Fibroblast of pulmonary artery (primary cell): ENCODE measurements at regions not wholly inside any gene's neighbourhood (a gene's known extent, or its start where the extent isn't known, plus 50 kb on each side); places are given as distances from the start of the nearest gene placed in this dataset.

ENCODE experiments used
- DNase-seq: peaks from one replicate; pipeline ENCODE4 v3.0.0-alpha.2; 2010; ENCODE audit warnings: low read depth
- H3K4me3 ChIP-seq: replicated peaks from 2 replicates; pipeline ENCODE4 v1.5.1; 2011; ENCODE audit warnings: low read depth, mild to moderate bottlenecking, control low read depth, low read length, moderate library complexity
- CTCF ChIP-seq: IDR thresholded peaks from 2 replicates; pipeline ENCODE4 v1.5.1; 2011; ENCODE audit warnings: mild to moderate bottlenecking, control low read depth, low read length, inconsistent platforms; ENCODE audit errors: missing control alignments

DNA sequence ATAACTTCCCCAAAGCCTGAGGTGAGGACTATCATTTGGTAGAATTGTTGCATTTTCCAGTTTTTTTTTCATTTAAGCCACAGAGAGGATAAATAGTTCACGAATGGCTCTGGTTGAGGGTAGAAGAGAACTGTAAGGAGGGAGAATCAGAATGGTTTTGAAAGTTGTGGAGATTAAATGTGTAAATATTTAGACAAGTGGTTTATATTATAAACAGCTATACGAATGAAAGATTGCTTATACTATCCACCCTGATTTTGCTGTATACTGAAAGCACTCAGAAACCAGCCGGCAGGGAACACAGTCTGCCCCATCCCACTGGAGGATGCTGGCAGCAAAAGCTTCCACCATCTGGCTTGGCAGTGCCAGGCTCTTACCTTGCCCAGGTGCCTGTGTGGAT is 341.1 kb downstream of the RAPGEF2 start:
- TF ChIP-seq CTCF, result no peak
- H3K4me3 ChIP-seq, result no peak overlapping the region
- no peak for DNase-seq

DNA sequence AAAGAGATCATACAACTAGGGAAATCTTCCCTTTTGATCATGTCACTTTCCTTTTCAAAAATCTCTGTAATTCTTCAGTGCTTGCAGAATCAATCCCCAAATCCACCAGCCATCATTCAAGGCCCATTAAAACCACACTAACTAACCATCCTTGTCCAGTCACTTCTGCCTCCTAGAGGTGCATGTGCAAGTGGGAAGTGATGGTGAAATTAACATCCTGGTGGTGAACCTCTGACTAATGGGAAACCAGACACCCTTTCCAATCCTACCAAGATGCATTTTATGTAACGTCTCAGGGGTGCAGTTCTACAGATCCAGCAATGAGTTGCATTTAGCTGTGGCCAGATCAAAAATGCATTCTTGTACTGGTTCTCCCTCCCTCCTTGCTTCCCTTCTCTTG is 341.8 kb downstream of the RAPGEF2 start:
- DNase-seq, result peak; percentile 23
- TF ChIP-seq CTCF, result peak; percentile 24
- no peak overlapping the region for H3K4me3 ChIP-seq

DNA sequence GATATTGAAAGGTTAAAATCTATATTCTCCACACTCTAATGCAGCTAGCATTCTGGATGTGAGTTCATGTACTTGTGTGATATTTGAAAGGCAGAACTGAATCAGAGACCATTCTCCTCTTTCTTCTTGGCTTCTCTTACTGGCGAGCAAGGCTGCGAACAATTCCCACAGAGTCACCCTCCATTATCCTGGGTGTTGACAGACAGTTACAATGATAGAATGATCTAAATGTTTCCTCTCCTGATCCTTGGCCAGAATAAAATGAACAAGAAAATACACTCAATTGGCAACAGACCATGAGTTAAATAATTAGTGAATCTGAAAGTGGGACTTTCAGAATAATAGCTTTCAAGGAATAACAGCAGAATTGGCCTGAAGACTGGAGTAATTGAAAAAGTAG is 342.8 kb downstream of the RAPGEF2 start:
- no peak overlapping the region for H3K4me3 ChIP-seq
- no peak for TF ChIP-seq CTCF
- DNase-seq, result no peak

DNA sequence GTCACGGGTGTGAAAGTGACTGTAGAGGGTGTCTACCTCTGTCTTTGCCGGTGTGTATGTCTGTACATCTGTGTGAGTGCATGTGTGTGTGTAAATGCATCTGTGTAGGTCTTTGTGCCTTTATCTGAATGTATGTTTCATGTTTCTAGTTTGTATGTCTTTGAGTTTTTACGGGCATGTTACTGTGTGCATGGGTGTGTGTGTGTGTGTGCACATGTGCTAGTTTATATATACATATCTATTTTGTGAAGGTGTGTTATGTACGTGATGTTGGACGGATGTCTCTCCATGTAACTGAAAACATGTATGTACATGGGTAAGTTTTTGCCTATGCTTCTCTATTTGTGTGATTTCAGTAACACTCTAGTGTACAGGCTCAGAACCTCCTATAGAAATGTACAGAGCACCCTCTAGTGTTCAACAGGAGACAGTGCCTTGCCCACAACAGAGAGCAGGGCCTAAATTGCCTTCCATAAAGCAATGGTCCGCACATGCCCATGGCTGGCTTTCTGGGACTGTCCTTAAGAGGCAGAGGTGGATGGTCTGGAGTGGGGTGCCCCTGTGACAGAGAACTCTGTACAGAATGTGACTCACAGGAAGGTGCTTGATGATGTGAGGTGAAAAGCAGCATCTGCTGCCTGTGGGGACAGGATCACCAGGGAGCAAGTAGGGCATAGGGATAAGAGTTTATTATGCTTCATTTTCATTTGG is 343.5 kb downstream of the RAPGEF2 start:
- no peak overlapping the region for H3K4me3 ChIP-seq
- peak; percentile 98 for TF ChIP-seq CTCF
- DNase-seq, result peak; percentile 85

DNA sequence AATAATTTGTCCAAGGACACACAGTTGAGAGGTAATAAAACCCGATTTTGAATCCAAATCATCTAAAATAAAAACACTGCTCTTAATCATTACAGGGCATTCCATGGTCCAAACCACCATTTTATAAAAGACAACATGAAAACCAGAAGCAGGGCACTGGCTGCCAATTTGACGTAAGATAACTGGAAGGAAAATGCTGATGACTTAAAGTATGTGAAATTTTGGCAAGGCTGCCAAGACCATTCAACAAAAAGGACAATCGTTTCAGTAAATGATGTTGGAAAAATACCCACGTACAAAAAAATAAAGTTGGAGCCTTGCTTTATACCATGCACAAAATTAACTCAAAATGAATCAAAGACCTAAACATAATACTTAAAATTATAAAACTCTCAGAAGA is 344.4 kb downstream of the RAPGEF2 start:
- no peak overlapping the region for H3K4me3 ChIP-seq
- peak; percentile 53 for DNase-seq
- no peak for TF ChIP-seq CTCF

- no peak for DNase-seq
- no peak for TF ChIP-seq CTCF
- no peak overlapping the region for H3K4me3 ChIP-seq
Observed at GRCh38 chr4:159451006-159451405, 348.1 kb downstream of the RAPGEF2 start.

DNA sequence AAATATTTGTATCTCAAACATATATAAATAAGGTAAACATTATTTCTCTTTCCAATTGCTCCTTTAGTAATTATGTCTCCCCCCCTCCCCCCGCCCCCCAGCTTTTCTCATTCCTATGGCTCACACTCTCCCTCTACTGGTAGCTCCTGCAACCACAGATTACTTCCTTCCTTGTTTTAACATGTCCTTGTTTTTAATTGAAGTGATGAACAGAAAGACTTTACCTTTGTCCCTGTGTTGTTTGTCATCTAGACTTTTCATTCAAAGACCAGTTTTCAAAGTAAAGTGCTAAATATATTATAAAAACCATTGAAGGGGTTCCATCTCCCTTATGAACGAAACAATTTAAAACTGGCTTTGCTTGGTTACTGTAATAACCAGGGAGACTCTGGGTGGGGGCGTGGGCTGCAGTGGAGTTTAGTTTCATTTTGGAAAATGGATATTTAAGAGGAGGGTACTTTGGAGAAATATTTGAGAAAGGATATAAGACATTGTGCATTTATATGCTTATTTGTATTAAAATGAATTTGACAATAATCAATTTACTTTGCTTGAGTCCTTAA is 352.9 kb downstream of the RAPGEF2 start:
- peak; percentile 85 for TF ChIP-seq CTCF
- peak overlapping the region; percentile 34 for H3K4me3 ChIP-seq
- peak; percentile 58 for DNase-seq
